HG03108 (cell line): ENCODE measurements at regions not wholly inside any gene's neighbourhood (a gene's known extent, or its start where the extent isn't known, plus 50 kb on each side); places are given as distances from the start of the nearest gene placed in this dataset.

Experiments used
- ATAC-seq: cut with Tn5 transposase; IDR thresholded peaks from one replicate; pipeline ENCODE4 v1.9.1; 2021; ENCODE audit warnings: moderate library complexity; ENCODE audit not compliant: unreplicated experiment

GRCh38 chr6:165987483-165988301, 180.0 kb downstream of the TBXT start:
- no peak for ATAC-seq

DNA sequence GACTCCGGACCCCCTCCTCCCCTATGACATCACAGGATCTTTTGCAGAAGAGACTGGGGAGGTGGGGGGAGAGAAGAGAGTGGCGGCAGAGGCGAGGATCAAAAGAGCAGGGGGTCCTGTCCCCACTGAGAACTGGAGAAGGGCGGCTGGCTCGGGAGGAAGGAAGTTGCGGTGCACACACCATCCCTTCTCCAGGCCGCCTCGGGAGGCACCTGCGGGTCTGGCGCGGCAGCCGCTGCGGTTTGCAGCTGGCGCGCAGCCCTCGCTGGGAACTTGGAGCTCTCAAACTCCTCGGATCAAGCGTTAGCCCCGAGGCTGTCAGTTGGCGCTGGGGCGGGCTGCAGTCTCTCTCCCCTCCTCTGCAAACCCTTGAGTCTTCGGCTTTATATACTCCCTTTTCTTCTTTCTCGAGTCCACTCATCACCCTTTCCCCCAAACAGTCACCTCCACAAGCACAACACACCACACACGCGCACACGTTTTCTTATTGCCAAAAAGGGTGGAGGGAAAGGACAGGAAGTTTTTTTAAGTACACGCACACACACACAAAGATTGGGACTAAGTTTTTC, 180.7 kb downstream of the TBXT start:
- ATAC-seq: no peak

- no peak for ATAC-seq
Observed at GRCh38 chr6:165986311-165986913, 181.2 kb downstream of the TBXT start.

- no peak for ATAC-seq
Observed at GRCh38 chr6:165985806-165986299, 181.8 kb downstream of the TBXT start.

DNA sequence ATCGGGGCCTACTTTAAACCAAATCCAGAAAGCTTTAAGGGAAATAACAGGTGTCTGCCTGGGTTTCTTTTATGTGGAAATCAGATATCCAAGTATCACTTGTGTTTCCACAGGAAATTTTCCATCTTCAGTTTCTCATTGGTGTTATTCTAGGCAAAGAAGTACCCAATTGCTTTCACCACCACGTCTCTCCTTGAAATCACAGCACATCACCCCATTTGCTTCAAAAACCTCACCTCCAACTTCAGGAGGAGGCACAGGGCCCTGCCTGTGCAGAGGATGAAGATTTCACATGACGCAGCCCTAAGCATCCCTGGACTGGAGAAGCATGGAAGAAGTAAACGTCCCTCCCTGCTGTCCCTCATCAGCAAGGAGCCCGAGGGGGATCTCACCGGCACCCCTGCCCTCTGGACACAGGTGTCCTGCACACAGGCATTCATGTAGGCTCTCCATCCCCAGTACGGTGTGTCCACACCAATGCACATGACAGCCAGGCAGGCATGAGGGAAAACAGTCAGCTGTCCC, 182.3 kb downstream of the TBXT start:
- no peak for ATAC-seq

GRCh38 chr6:165984729-165985275, 182.8 kb downstream of the TBXT start:
- ATAC-seq: no peak

GRCh38 chr6:165983112-165984072, 184.3 kb downstream of the TBXT start:
- ATAC-seq: no peak

GRCh38 chr6:165978476-165978875, 189.2 kb downstream of the TBXT start:
- no peak for ATAC-seq

DNA sequence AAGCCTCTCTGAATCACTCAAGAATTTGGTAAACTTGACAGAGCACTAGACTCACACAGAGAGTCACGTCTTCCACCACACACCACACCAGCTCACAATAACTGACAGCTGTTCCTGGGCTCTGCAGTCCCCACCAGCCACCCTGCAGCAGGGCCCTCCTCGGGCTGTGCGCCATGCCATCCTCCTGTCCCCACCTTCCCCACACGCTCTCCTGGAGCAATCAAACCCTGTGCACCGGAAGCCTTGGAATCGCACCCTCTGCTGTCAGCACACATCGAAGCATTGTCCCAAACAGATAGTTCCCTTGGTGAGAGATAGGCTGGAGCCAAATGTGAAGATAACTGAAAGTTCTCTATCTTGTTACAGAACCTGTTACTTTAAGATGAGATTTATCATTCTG, 191.0 kb downstream of the TBXT start:
- no peak for ATAC-seq

GRCh38 chr6:165974817-165975216, 192.8 kb downstream of the TBXT start:
- no peak for ATAC-seq

- no peak for ATAC-seq
Observed at GRCh38 chr6:165973473-165973872, 194.2 kb downstream of the TBXT start.

DNA sequence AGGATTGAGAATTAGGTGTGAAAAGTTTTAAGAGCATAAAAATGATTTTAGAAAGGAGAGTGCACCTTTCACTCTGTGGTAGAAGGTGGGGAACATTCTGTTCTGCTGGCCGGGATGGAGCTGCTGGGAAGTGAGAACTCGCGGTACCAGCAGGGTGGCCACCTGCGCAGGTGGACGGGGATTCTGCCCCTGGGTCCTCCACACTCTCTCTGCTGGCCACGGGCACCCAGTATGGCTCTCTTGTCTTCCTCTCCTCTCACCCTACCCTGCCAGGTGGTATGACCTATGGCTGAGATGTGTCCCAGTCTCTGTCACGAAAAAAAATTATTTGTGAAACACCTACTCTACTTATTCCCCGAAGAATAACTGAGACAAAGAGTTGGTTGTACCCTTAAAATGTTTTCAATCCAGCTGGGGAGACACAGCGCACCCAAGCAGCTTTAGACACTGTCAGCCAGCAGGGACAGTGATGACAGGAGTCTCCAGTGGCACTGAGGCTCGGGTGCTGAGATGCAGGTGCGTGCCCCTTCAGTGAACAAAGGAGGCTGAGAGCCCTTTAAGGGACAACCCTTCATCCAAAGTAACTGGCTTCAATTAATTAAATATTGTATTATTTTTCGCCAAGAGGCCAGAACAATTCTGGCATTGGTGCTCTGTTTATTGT, 195.4 kb downstream of the TBXT start:
- ATAC-seq: no peak

DNA sequence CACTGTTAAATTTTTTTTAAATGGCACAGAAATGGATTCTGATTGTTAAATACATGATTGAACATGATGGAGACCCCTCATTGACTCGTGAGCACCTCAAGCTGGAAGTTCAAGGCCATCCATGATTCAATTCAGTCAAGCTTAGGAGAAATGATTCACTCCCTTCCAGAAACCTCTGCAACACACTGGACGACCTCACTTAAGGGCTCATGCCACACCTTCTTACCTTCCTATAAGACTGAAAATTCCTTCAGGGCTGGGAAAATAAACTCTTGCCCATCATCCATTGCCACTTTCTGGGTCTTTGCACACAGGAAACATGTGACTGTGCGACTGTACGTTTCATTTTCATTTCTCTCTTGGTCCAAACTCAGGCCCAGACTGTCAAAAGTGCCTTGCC, 196.4 kb downstream of the TBXT start:
- ATAC-seq: no peak

DNA sequence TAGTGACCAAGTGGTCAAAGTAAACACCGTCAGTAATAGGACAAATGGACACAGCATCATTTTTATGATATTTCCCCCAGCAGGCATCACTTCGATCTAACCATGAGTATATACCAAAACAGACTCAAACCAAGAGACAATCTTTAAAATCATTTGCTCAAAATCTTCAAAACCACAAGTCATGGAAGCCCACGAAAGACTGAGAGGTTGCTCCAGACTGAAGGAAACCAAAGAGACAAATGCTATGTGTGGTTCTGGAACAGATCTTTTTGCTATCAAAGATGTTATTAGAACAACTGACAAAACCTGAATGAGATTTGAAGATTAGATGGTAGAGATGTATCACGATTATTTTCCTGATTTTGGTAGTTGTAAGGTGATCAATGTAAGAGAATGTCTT, 197.7 kb downstream of the TBXT start:
- ATAC-seq: no peak

- ATAC-seq: no peak
Observed at GRCh38 chr6:165969184-165969583, 198.5 kb downstream of the TBXT start.

GRCh38 chr6:165968408-165968807, 199.2 kb downstream of the TBXT start:
- no peak for ATAC-seq

DNA sequence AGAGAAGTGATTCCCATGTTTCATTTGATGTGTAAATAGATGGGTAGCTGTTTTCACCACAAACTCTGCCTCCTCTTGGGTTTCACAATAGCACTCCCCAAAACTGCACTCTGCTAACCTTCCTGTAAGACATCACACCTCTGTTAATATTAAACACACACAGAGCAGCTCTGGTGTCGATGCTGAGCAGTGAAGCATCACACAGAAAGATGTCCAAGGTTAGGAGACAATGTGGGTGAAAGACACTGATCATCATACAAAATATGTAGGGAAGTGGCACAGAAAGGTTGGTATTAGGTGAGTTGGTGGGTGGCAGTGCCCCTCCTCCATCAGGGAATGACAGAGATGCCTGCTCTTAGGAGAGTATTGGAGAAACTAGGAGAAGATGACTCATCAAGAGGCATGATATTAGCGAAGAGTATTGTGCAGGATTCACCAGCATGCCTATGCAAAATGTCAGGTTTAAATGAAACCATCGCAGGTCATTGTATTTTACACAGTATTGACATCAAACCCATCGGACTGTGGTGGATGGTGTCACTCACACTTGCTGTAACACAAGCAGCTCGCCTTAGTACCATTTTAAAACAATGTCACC, 199.7 kb downstream of the TBXT start:
- ATAC-seq: no peak

DNA sequence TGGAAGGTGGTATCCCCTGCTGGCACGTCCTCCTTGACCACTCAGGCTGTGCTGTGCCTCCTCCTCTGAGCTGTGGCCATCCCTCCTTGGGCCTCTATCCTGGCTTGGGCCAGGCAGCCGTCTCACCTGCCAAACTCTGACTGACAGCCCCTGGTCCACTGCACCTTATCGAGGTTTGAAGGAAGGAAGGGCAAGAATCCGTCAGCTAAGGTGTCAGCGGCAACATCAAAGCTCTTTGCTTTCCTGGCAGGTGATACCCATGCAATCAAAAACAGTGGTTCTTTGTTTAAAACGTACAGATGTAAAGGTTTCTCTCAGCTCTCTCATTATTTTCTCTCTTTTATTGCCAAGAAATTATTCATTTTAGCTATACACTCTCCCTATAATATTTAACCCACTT, 203.9 kb downstream of the TBXT start:
- no peak for ATAC-seq

GRCh38 chr6:165962366-165962765, 205.3 kb downstream of the TBXT start:
- ATAC-seq: no peak

DNA sequence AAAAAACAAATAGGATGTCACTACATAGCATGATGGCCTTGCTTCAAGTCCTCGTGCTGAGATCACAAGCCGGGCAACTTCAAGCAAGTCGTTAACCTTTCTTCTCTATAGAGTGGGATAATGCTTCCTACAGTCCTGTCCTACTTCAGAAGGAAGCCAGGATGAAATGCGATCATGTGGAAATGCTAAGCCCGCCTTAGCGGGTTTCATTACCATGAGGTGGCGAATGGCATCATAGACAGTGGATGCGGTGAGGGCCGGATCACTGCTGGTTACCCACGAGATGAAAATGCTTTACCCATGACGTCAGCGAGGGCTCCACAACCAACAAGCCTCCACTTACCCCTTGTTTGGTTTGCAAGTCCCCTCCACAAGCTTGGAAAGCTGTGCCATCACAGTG, 206.4 kb downstream of the TBXT start:
- no peak for ATAC-seq
